GOT3 (cell line): ENCODE measurements at regions not wholly inside any gene's neighbourhood (a gene's known extent, or its start where the extent isn't known, plus 50 kb on each side); places are given as distances from the start of the nearest gene placed in this dataset.

Experiments used
- DNase-seq: peaks from one replicate; lab custom pipeline; 2025; ENCODE audit warnings: mixed read lengths; lab: John Stamatoyannopoulos, UW

- no peak for DNase-seq
Measured at GRCh38 chr5:168015506-168015905, 275.9 kb upstream of the WWC1 start.

- DNase-seq = no peak
Measured at GRCh38 chr5:168017313-168017712, 274.1 kb upstream of the WWC1 start.

- DNase-seq = no peak
Measured at GRCh38 chr5:168019143-168019542, 272.3 kb upstream of the WWC1 start.

GRCh38 chr5:168020542-168021294 lies 270.7 kb upstream of the WWC1 start:
- DNase-seq = no peak

- DNase-seq = no peak
Measured at GRCh38 chr5:168022446-168023169, 268.8 kb upstream of the WWC1 start.

- DNase-seq = no peak
Measured at GRCh38 chr5:168023191-168023590, 268.3 kb upstream of the WWC1 start.

- no peak for DNase-seq
Measured at GRCh38 chr5:168024306-168024705, 267.1 kb upstream of the WWC1 start.

- no peak for DNase-seq
Measured at GRCh38 chr5:168027007-168027406, 264.4 kb upstream of the WWC1 start.

- DNase-seq = no peak
Measured at GRCh38 chr5:168030912-168031311, 260.5 kb upstream of the WWC1 start.

GRCh38 chr5:168031614-168032013 lies 259.8 kb upstream of the WWC1 start:
- no peak for DNase-seq

- no peak for DNase-seq
Measured at GRCh38 chr5:168039039-168039438, 252.4 kb upstream of the WWC1 start.

- DNase-seq = no peak
Measured at GRCh38 chr5:168039566-168040248, 251.7 kb upstream of the WWC1 start.

GRCh38 chr5:168041583-168041982 lies 249.9 kb upstream of the WWC1 start:
- no peak for DNase-seq

GRCh38 chr5:168042284-168043068 lies 249.0 kb upstream of the WWC1 start:
- no peak for DNase-seq

GRCh38 chr5:168046163-168046562 lies 245.3 kb upstream of the WWC1 start:
- DNase-seq = no peak

GRCh38 chr5:168047043-168047668 lies 244.3 kb upstream of the WWC1 start:
- DNase-seq = no peak

- DNase-seq = no peak
Measured at GRCh38 chr5:168047669-168048111, 243.8 kb upstream of the WWC1 start.

GRCh38 chr5:168048486-168048885 lies 243.0 kb upstream of the WWC1 start:
- no peak for DNase-seq

GRCh38 chr5:168052686-168053085 lies 238.8 kb upstream of the WWC1 start:
- no peak for DNase-seq

GRCh38 chr5:168054091-168054490 lies 237.4 kb upstream of the WWC1 start:
- DNase-seq = no peak

- no peak for DNase-seq
Measured at GRCh38 chr5:168055141-168055683, 236.2 kb upstream of the WWC1 start.
